C4-2B (cell line): ENCODE measurements at regions not wholly inside any gene's neighbourhood (a gene's known extent, or its start where the extent isn't known, plus 50 kb on each side); places are given as distances from the start of the nearest gene placed in this dataset.

ENCODE experiments used
- H3K27ac ChIP-seq: fragments of 450-650 bp; 2 replicates; pipeline ENCODE4 v1.5.1; 2017
- ZFX ChIP-seq: fragments of 450-650 bp; IDR thresholded peaks from 2 replicates; pipeline ENCODE4 v1.6.1; 2017
- TF ChIP-seq, protein P1 (sequence below): fragments of 450-650 bp; conservative IDR thresholded peaks from 2 replicates; pipeline ENCODE4 v1.5.1; 2017; ENCODE audit warnings: mild to moderate bottlenecking

DNA sequence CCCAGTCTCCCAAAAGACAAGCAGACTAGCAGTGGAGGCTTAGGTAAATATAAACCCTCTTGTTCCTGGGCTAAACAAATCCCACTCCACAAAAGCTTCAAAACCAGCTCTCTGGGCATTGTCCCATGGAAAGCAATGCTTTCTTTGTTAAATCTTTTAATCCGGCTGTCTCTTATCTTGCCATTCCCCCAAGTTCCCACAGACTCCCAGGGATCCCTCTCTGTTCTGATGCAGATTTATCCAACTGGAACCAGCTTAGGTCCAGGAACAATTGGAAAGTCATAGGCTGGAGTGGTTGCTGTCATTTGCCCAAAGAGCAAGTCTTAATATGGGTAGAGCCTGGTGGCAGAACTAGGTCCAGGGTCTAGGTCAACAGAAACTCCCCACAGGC is 110.1 kb upstream of the ATP1A1 start:
- no peak overlapping the region for H3K27ac ChIP-seq
- no peak for TF ChIP-seq ZFX
- TF ChIP-seq, protein P1, sequence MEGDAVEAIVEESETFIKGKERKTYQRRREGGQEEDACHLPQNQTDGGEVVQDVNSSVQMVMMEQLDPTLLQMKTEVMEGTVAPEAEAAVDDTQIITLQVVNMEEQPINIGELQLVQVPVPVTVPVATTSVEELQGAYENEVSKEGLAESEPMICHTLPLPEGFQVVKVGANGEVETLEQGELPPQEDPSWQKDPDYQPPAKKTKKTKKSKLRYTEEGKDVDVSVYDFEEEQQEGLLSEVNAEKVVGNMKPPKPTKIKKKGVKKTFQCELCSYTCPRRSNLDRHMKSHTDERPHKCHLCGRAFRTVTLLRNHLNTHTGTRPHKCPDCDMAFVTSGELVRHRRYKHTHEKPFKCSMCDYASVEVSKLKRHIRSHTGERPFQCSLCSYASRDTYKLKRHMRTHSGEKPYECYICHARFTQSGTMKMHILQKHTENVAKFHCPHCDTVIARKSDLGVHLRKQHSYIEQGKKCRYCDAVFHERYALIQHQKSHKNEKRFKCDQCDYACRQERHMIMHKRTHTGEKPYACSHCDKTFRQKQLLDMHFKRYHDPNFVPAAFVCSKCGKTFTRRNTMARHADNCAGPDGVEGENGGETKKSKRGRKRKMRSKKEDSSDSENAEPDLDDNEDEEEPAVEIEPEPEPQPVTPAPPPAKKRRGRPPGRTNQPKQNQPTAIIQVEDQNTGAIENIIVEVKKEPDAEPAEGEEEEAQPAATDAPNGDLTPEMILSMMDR, result no peak

DNA sequence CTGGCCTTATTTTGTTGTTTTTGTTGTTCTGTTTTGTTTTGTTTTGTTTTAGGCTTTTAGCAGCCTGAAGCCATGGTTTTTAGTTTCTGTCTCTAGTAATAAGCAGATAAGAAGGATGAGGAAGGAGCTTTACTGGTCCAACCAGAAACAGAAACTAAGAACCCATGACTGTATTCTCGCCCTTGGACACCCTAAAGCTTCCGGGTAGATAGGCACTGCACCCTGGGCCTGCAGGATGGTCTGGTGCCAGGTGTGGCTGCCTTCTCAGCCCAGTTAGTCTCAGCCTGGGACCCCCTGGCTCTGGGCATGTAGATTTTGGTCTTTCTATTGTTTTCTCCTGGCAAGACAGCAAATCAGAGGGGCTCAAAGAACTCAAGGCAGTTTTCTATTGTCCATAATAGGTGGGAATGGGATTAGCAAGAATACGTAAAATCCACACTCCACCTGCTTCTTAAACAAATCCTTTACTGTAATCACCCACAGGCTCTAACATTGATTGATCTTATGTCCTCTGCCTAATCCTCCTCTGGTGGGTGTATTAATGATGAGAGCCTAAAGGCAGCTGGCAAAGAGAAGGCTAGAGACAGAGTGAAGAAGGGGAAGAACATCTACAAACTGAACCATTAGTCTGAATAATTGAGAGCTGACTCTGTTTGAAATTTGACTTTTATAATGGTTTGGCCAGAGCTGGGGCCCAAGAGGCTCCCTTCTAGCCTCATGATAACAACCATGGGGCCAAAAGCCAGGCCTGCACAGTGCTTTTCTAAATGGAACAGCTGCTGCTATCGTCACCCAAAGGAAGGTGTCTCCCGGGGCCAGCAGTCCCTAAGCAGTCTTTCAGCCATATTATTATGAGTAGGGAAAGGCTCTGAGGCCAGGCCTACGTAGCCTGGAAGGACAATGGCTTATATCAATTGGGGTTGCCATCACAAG is 106.8 kb upstream of the ATP1A1 start:
- TF ChIP-seq, protein P1, result no peak
- TF ChIP-seq ZFX, result no peak
- H3K27ac ChIP-seq, result no peak overlapping the region

DNA sequence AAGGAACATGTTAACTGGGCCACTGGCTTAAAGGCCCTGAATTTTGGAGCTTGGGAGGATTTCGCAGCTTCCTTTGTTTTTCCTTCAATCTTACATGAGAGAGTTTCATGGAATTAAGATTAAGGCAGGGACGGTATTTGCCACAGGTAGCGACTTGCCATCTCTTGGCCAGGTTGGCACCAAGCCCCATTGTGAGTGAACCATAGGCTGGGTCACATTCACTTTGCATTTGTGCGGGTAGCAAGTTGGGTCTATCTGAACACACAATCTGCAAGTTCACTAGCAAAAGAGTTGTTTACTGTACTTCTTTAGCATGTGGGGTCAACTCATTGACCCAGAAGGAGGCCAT is 106.2 kb upstream of the ATP1A1 start:
- H3K27ac ChIP-seq, result no peak overlapping the region
- TF ChIP-seq, protein P1, result no peak
- TF ChIP-seq ZFX, result no peak

DNA sequence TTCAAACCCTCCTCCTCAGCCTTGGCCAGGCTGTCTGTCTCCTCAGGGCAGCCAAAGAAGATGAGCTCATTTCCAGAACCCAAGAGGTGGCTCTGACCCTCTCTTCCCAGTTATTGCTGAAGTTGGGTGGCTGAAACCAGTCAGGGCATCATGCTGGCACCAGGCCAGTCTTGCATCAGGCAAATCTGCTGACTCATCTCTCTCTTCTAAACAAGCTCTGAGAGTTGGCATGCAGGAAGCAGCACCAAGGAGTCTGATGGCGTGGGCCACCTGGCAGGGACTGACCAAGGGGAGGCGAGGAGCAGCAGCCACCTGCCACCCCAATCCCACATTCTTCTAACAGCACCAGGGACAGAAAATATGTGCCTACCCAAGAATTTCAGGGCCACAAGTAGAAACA is 104.8 kb upstream of the ATP1A1 start:
- peak overlapping the region; percentile 43 for H3K27ac ChIP-seq
- TF ChIP-seq ZFX, result no peak

DNA sequence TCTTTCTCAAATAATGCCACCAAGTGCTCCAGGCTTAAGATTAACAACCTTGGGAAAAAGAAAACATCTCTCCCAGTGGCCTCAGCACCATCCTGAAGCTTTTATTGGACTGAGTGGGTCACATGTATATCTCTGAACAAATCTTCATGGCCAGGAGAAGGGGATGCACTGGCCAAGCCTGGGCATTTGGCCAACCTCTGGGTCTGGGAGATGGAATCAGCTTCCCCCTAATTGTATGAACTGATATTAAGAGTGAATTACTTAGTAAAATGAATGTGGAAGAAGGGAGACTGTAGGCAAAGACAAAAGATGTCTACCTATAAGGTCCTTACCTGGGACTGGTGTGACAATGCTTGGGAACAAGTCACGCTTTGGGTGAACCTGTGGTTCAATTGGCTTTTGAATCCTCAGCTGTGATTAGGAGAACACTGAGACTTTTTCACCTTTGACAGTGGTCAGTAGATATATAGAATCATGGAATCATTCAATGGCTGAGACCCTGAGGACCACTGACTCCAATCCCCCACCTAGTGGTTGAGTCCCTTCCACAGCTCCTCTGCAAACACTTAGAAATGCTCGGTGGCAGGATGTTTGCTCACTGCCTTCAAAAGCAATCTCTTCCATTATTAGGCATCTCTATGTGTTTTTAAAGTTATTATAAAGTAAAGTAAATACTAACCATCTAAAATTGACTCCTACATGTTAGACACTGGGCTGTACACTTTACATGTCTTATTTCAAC is 102.6 kb upstream of the ATP1A1 start:
- TF ChIP-seq, protein P1, result 0 out of 2 replicates have a peak, but pooled peaks have one; percentile 3
- no peak for TF ChIP-seq ZFX
- H3K27ac ChIP-seq, result no peak overlapping the region

DNA sequence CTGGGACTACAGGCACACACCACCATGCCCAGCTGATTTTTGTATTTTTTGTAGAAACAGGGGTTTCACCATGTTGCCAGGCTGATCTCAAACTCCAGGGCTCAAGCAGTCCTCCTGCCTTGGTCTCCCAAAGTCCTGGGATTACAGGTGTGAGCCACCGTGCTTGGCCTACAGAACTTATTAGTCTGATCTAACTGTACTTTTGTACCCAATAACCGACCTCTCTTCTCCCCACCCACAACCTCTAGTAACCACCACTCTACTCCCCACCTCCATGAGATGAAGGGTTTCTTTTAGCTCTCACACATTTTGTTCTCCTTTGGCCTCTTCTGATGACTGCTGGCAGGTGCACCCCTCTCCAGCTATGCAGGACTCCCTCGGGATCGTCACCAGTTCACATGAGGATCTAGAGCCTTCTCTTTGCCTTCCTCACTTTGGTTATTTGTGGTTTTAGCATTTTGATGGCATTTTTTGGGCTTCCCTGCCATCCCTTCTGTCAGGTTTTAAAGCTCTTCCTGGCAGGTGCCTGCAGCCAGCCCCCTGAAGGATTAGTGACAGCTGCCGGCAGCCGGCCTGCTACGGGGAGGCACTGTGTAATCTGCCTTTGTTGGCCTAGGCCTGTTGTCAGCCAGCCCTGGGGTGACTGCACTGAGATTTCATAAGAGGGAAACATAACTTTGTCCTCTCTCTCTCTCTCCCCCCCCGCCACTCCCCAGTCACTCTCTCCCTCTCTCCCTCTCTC is 99.8 kb upstream of the ATP1A1 start:
- no peak for TF ChIP-seq ZFX
- TF ChIP-seq, protein P1, result no peak
- no peak overlapping the region for H3K27ac ChIP-seq

DNA sequence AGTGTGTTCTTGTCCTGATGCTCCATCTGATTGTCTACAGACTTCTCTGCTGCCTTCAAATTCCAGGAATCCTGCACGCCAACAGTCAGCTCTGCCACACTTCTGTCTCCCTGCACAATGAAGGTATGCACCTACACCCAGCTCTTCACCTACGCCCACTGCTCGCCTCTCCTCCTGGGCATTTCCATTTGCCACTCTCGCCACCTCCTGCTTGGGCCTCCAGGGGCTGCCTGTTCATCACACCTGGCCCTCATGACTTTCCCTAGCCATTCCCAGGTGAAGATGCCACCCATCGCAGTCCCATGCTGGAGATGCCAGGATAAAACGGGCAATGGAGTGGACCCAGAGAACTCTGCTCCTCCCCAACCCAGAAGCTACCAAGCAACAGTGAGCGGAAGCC is 96.5 kb upstream of the ATP1A1 start:
- no peak overlapping the region for H3K27ac ChIP-seq
- TF ChIP-seq, protein P1, result no peak
- no peak for TF ChIP-seq ZFX
